HG03571 (cell line): ENCODE measurements at regions not wholly inside any gene's neighbourhood (a gene's known extent, or its start where the extent isn't known, plus 50 kb on each side); places are given as distances from the start of the nearest gene placed in this dataset.
A peak's percentile ranks its signal among the peaks of the same experiment; 100 is the strongest.
"Not testable (repeated sequence)": the region's sequence is repeated elsewhere in the genome, so short reads cannot be mapped to it uniquely, and the experiment has no call there.

Experiments
- ATAC-seq: cut with Tn5 transposase; IDR thresholded peaks from one replicate; pipeline ENCODE4 v1.9.1; 2021; ENCODE audit not compliant: unreplicated experiment

GRCh38 chr12:42030588-42030987 lies 114.1 kb downstream of the GXYLT1 start:
- ATAC-seq: no peak

- ATAC-seq: no peak
Measured at GRCh38 chr12:42027546-42027945, 117.1 kb downstream of the GXYLT1 start.

DNA sequence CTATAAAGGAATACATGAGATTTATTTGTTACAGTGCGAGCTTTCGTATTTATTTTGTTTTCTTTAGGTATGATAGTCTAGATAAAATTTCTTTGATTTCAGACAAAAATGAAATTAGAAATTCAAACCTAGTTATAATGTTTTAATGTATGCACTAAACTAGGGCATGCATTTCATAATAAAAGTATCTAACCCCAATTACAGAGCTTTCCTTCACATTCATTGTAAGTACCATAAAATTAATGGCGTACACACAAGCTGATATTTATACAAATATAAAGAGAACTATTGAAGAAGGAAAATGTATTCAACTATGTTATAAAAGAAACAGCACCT lies 120.2 kb downstream of the GXYLT1 start:
- ATAC-seq: no peak

- peak; percentile 70 for ATAC-seq
Measured at GRCh38 chr12:42023733-42024494, 120.8 kb downstream of the GXYLT1 start.

DNA sequence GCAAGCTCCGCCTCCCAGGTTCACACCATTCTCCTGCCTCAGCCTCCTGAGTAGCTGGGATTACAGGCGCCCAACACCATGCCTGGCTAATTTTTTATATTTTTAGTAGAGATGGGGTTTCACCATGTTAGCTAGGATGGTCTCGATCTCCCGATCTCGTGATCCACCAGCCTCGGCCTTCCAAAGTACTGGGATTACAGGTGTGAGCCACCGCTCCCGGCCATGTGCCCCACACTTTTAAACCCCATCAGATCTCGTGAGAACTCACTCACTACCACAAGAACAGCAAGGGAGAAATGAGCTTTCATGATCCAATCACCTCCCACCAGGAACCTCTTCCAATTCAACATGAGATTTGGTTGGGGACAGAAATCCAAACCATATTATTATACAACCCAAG lies 122.7 kb downstream of the GXYLT1 start:
- ATAC-seq: not testable (repeated sequence)

- no peak for ATAC-seq
Measured at GRCh38 chr12:42021469-42021868, 123.2 kb downstream of the GXYLT1 start.

- ATAC-seq: no peak
Measured at GRCh38 chr12:42020226-42020625, 124.4 kb downstream of the GXYLT1 start.

DNA sequence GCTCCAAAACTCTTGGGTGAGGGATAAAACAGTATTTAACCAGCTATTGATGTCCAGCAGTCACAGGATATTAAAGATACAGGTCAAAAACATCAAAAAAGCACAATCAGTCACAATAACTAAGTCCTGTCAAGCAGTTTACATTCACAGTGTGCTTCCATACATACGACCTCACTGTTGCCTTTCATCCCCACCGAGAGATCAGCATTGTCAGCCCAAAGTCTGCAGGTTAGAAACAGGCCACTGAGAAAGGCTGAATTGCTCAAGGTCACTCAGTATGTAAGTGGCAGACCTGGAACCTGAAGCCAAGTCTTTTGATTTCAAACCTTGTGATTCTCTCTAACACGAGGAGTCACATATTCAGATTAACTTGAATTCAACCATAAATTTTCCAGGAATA lies 124.9 kb downstream of the GXYLT1 start:
- ATAC-seq: no peak

- ATAC-seq: no peak
Measured at GRCh38 chr12:42017051-42017450, 127.6 kb downstream of the GXYLT1 start.

- no peak for ATAC-seq
Measured at GRCh38 chr12:42015051-42015461, 129.6 kb downstream of the GXYLT1 start.

DNA sequence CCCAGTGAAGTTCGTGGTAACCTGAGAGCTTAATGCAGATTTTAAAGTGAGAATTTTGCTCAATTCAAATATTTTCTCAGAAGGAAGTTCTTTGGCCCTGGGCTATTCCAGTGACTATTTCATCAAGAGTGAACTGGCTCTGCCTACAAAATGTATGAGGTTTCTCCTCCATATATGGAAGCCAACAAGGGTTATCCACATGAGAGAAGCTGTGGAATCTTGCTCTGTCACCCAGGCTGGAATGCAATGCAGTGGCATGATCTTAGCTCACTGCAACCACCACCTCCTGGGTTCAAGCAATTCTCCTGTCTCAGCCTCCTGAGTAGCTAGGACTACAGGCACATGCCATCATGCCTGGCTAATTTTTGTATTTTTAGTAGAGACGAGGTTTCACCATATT lies 132.2 kb downstream of the GXYLT1 start:
- ATAC-seq: not testable (repeated sequence)

DNA sequence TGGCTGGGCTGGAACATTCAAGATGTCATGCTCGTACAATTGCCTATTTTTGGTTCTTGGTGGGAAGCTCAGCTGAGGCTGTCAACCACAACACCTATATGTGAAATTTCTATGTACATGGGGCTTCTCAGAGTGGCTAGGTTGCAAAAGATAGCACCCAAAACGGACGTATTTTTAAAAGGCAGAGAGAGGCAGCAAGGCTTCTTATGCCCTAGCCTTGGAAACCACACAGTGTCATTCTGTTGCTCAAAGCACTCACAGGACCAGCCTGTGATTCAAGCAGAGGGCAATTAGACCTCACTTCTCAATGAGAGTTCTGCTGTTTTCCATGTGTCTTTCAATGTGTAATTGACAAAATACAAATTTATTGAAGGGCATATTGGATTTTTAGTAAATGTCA lies 134.0 kb downstream of the GXYLT1 start:
- no peak for ATAC-seq

- ATAC-seq: no peak
Measured at GRCh38 chr12:42010257-42010656, 134.4 kb downstream of the GXYLT1 start.

DNA sequence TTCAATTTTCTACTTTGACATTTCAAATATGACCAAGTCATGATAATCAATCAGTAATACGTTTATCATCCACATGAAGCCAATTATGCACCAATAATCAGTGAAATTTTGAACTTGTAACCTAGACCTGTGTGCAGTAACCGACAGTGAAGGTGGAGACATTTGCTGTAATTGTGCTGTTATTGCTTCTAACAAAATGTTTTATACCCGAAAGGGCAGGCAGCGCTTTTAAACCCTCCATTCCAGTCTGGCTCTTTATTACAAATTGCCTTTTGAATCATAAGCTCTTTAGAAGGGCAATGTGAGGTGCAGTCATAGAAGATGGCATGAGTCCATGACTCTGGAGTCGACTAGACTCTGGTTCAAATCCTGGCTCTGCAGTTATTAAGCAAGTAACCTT lies 135.7 kb downstream of the GXYLT1 start:
- ATAC-seq: no peak

DNA sequence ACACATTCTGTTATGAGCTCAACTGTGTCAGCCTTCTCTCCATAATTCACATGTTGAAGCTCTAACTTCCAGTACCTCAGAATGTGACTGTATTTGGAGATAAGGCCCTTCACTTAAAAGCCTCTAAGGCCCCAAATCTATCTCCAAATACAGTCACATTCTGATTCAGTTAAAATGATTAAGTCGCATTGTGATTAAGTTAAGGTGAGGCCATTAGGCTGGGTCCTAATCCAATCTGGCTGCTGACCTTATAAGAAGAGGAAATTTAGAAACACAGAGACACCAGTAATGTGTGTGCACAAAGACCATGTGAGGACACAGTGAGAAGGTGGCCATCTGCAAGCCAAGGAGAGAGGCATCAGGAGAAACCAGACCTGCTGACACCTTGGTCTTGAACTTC lies 141.6 kb downstream of the GXYLT1 start:
- ATAC-seq: no peak

- no peak for ATAC-seq
Measured at GRCh38 chr12:42002563-42002962, 142.1 kb downstream of the GXYLT1 start.

DNA sequence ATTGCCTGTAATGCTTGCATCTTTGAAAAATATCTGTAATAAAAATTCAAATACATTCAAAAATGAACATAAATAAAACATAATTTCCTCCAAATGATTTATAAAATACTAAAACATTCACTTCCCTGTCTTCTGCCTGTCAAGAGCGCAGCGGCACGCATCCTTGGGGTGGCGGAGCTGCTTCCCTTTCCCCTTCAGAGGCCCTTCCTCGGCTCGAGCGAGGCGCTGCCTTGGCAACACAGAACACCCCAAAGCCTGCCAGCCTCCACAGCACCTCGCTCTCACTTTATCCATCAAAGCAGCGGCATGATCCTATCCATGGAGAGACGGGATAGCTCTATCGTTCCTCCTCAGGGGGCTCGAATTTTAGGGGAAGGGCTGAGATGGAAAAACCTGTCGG lies 146.2 kb downstream of the GXYLT1 start:
- ATAC-seq: no peak

DNA sequence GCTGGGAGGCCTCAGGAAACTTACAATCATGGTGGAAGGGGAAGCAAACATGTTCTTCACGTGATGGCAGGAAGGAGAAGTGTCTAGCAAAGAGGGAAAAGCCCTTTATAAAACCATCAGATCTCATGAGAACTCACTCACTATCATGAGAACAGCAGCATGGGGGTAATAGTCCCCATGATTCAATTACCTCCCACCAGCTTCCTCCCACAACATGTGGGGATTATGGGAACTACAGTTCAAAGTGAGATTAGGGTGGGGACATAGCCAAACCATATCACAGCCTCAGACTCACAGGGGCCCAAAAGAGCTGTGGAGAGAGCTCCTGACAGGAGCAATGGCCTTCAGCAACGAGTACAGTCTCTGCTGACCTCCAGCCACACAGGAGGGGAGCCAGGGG lies 151.4 kb downstream of the GXYLT1 start:
- ATAC-seq: no peak

GRCh38 chr12:41992692-41993215 lies 151.9 kb downstream of the GXYLT1 start:
- no peak for ATAC-seq

DNA sequence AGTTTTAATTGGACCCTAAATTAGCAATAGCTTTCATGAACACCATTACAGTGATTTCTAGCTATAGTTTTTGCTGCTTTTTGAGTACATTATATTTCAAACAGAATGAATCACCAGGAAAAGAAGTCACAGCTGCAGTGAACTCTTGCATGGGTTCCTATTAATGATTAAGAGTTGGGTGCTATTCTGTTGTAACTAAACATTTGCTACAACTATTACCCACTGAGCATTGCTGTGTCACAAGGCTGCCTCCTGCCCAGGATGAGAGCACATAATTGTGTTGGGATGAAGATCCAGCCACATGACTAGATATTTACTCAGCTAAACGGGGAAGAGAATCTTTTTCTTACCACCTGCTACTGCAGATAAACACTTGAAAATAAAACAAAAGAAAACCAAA lies 152.7 kb downstream of the GXYLT1 start:
- ATAC-seq: no peak

DNA sequence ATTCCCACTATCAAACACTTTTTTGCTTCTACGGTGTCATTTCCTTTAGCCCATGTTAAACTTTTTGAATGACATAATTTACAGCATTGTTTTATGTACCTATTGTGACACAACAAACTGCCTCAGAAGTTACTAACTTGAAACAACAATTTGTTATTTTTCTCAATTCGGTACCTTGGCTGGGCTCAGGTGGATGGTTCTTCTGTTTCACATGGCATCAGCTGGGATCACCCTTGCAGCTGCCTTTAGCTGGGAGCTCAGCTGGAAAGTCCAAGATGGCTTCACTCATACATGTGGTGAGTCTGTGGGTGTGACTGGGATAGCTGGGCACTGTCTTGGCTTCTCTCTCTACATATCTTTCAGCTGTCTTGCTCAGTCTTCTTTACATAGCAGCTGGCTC lies 156.0 kb downstream of the GXYLT1 start:
- no peak for ATAC-seq

GRCh38 chr12:41986513-41986912 lies 158.2 kb downstream of the GXYLT1 start:
- ATAC-seq: not testable (repeated sequence)

GRCh38 chr12:41983856-41984255 lies 160.8 kb downstream of the GXYLT1 start:
- ATAC-seq: no peak
